CD4-positive, alpha-beta T cell treated with Interferon alpha-2 for 1 hour (primary cell): ENCODE measurements at regions not wholly inside any gene's neighbourhood (a gene's known extent, or its start where the extent isn't known, plus 50 kb on each side); places are given as distances from the start of the nearest gene placed in this dataset.
"Not testable (repeated sequence)": the region's sequence is repeated elsewhere in the genome, so short reads cannot be mapped to it uniquely, and the experiment has no call there.

Source experiments
- DNase-seq, 2 donors: peaks; one replicate each; pipeline ENCODE4 v3.0.0-alpha.2; 2020 to 2022

DNA sequence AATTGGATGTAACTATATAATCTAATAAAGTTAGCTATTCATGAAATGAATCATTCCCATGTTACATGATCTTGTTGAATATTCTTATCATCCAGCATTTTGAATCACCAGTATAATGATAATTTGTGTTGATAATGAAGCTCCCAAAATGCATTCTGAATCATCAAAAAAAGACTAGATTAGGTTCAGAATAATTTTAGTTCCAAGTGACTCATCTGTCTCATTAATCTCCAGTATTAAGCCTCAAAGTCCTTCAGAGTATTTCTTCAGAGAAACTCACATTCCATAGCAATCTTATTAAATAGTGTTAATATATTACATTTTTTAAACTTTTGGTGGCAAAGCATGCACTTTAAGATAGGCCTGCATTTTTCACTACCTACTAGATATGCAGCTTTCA is 207.5 kb downstream of the SLITRK5 start:
- no peak for DNase-seq

DNA sequence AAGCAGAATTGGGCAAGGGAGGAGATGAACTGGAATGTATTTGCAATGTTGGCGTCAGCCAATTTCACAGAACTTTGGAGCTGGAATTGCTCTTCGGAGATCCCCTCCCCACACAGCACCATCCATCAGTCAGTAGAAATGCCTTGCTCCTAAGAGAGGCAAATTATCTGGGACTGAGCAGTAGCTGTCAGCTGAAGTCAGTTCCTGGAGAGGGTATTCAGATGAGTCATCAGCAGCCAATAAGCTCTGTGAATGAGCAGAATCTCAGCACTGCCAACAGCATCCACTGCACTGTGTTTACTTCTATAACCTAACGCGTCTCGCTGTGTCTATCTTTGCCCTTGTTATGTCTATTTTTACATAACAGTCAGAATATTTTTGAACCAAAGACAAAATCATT is 213.7 kb downstream of the SLITRK5 start:
- DNase-seq: no peak

DNA sequence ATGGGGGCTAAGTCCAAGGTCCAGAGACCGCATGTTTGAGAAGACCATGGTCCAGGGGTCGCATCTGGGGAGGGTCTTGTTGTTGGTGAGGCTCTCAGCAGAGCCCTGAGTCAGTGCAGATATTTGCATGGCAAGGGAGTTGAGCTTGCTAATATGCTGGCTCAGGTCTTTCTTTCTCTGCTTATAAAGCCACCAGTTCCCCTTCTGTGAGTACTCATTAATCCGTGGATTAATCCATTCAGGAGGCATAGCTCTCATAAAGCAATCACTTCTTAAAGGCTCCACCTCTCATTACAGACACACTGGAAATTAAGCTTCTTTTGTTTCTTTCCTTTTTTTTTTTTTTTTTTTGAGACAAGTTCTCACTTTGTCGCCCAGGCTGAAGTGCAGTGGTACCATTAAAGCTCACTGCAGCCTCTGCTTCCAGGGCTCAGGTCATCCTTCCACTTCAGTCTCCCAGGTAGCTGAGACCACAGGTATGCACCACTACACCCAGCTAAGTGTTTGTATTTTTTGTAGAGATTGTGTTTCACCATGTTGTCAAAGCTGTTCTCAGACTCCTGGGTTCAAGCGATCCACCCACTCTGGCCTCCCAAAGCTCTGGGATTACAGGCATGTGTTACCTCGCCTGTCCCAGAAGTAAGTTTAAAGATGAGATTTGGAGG is 216.4 kb downstream of the SLITRK5 start:
- no peak for DNase-seq

DNA sequence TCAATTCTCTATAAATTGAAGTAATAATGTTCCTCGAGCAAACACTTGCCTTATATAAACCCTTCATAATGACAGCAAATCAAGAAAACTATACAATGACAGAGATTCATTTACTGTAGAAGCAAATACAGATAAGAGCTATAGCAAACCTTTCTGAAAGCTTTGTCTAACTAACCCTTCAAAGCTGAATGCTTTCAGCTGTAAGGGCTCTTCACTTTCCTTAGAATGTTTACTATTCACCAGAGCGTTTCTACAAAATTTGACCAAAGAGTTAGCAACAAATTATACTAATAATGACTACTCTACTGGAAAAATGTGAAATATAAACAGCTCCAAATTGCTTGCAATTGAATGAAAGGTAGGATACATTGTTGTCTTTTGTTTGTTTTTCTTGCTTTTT is 218.1 kb downstream of the SLITRK5 start:
- DNase-seq: no peak

DNA sequence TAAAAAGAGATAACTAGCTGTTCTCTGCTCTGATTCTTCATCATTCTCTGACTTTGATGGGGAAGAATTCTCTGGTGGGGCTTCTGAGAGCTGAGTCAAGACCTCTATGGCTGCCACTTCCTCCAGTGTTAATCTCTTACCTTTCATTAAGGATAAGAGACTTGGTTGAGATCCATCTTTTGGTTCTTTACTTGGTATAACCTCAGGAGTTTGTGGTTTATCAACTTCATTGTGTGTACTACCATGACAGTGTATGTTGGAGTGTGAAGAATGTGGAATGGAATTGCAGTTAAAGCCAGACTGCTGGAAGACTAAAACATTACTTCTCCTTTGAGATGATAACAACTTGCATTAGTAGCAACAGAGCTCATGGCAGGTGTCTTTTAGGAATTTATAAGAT is 222.0 kb downstream of the SLITRK5 start:
- DNase-seq: no peak

DNA sequence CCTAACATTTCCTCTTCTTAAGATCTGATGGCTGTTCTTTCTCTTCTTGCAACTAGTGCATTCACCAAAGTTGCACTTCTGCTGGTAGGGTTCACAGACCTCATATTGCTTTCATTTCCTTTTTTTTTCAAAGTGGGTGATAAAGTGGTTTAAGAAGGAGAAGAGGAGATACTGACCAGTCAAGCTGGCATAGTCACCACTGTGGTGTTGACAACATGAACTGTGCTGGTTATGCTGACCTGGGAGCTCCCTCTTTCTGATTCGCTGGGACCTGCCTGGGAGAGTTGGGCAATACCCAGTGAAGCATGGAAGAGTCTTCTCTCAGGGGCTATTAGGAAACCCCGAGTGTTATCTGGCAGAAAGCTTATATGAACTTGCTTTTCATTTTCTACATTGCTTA is 222.9 kb downstream of the SLITRK5 start:
- DNase-seq: no peak

DNA sequence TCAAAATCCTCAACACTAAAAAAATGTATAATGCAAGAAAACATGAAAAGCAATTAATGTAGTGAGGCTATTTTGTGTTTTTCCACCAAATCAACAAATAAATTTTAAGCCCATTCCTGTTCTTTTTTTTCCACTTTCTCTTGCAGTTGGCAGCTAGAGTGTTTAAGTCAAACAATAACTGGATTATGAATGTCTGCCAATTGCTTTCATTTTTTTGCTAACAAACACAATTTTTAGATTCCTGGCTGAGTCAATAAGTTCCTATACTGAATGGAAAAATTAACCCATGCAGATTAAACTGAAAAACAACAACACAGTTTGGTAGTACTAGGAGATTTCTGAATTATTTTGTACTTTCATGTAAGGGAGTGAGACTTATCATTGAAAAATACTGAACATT is 232.4 kb downstream of the SLITRK5 start:
- DNase-seq: no peak

DNA sequence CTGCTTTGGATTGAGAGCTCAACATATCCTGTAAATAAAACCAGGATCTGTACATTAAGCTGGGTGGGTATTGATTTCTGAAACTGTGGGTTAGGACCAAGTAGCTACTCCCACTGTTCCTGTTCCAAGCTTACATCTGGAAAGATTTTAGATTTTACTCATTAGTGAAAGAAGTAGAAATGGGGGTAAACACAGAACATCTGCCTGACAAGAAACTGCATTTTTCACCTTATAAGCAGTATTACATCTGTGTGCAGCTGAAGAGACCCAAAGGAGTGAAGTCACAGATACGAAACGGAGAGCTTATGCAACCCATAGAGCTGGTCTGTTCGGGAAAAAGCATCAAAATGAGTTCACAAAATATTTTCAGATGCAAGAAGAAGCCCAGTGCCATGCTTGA is 235.2 kb downstream of the SLITRK5 start:
- no peak for DNase-seq

DNA sequence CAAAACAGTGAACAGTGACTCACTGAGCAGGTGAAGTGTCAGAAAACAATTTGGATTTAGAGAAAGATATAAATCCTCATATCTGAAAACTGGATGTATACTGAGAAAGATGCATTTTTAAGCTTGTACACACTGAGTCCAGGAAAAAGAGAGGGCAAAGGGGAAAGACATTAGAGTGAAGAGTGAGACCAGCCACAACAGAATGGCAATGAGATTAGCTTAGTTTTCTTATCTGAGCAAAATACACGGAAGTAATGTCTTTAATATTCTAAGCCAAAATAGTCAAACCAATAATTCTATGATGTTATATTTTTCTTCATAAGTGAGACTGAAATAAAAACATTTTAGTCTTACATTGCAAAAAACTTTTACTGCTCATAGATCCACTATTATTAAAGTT is 236.0 kb downstream of the SLITRK5 start:
- DNase-seq: no peak

DNA sequence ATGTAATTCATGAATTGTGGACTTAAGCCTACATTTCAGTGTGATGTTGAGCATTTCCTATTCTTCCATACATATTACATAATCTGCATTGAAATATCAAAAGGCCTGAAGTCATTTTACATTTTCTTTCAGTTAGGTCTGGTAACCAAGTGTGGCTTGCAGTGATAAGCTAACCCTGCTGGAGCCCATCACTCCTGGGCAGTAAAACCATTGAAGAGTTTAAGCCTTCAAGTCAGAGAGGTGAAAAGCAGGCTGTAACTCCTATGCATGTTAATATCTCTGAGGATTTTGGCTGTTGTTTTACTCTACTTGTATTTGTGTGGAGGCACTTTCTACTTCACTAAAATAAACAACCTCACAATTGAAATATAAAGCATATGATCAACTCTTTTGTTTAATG is 248.8 kb downstream of the SLITRK5 start:
- DNase-seq: no peak

DNA sequence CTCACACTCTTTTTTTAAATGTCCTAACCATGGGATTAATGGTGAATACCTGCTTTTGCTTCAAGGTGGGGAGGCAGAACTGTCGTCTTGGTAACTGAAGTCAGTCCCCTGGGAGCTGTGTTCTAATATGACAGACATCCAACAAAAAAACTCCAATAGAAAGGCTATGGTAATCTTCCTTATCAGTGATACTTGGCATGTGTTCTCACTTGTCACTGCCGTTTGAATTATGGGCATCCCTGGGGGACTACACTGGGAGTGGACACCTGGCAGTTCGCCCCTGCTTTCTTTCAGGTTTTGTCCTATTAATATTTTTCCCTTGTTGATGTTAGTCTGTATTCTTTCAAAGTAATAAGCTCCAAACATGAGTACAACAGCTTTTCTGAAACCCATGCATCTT is 252.6 kb downstream of the SLITRK5 start:
- no peak for DNase-seq

DNA sequence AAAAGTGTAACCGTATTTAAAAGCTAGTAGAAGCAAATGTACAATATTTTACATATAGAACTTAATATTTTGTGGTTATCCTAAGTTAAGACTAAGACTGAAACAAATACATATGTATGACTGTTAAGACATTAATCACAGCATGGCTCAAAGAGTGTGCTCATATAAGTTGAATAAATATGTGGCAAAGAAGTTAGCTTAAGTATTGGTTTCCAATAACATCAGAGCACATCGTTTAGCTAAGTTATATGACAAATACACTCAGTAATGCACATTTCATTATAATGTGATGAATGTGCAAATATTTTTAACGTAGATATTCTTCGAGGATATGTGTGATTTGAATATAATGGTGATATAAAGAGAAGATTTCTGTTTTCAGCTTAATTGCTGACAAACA is 253.8 kb downstream of the SLITRK5 start:
- DNase-seq: no peak

DNA sequence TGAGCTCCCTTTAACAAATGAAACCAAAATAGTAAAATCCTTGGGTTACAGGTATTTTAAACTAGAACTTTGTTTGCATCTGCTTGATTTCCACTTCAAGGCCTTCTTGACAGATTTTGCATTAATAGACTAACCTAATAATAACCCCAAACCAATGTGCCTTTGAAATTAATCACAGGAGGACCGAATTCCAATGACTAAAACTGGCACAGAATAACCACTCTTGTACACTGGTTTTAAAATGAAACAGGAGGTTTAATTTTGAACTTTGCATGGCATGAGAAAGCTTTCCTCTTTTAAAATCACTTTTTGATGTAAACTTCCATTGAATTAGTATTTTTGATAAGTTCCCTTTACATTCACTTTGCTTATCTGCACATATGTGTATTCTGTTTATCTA is 269.6 kb downstream of the SLITRK5 start:
- no peak for DNase-seq

DNA sequence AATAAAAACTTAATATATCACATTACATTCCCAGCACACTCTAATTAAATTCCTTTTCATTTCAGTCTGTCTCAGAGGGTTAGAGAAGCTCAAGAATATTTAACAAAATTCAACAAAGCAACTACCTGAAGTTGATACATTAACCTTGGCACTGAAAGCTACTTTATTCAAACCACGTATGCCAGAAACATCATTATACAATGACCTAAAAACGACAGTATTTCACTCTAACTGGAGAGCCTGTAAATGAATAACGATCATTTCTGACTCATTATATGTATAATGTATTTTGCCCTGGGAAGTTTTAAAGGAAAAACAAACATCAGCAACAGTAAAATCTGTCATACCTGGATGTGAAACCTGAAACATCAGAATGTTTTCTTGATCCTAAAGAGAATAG is 270.1 kb downstream of the SLITRK5 start:
- DNase-seq: no peak

DNA sequence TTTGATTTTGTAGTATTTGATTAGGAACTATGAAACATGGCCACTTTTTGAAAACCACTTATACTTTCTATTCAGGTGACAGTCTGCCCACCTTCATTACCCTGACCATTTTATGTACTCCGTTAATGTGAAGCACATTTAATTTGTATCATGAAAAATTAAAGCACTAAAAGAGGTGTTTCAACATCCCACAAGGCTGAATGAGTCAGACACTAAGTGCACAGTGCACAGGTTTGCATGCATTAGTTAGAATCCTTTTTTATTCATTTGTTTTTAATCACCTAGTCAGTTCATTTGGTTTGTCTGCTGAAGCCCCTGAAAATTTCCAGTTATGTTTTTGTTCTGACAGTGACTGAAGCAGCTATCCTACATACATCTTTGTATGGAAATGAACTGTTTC is 271.0 kb downstream of the SLITRK5 start:
- no peak for DNase-seq

DNA sequence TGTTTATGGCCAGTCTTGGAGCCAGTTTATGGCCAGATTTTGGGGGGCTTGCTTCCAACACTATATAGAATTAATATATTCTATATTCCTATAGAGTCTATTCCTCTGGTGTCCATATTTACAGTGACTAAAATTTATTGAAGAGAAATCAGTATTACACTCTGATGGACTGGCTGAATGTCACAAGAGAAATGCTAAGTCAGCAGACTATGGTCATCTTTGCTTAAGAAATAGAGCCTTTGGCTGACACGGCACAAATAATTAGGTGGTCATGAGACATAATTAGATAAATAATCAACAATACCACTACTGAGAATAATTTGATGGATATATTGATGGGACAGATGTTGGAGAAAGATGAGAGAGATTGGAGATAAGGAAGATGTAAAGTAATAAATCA is 272.9 kb downstream of the SLITRK5 start:
- no peak for DNase-seq

DNA sequence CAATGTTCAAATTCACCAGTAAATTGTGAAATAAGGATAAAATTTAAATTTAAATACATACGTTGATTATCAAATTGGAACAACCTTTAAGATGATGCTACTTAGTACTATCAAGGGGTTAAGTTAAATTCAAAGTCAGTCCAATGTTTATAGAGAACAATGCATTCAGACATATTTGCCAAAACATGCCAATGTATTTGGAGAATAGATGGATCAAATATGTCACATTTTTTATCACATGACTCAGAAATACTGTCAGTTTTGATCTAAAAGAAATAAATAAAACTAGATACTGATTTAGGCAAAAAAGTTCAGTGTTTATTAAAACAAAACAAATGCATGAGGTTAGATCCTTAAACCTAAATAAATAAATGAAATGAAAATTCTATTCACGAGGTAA is 281.2 kb downstream of the SLITRK5 start:
- no peak for DNase-seq

DNA sequence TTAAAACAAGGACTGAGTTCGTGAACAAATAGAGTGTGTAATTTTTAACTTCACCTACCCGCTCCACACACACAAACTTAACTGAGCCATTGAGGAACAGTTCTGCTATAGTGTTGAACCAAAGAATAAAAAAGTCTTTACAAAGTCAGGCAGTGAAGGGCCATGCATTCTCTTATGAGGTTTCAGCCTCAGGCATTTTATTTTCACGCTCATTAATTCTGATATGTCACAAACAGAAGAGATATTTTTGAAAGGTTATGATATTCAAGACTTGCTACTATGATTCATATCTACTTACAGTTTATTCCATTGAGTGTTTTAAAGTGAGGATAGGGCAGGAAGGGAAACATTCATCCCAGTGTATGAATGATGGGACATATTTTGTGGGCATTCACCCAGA is 282.2 kb downstream of the SLITRK5 start:
- no peak for DNase-seq

DNA sequence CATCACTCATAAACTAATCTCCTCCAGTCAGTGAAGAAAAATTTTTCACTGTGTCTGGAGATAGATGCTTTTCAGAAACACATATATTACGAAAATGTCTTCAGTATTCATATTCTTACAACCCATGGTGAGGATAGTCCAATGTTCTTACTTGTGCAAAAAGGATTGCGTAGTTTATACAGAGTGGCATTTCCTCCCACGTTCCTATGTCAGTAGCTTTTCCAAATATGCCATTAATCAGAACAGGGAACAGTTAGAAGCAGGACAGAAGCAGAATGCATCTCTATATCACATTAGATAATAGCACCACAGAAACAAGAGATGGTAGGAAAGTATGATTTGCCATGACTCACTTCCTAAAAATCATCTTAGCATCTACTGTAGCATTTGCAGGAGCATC is 282.9 kb downstream of the SLITRK5 start:
- no peak for DNase-seq

DNA sequence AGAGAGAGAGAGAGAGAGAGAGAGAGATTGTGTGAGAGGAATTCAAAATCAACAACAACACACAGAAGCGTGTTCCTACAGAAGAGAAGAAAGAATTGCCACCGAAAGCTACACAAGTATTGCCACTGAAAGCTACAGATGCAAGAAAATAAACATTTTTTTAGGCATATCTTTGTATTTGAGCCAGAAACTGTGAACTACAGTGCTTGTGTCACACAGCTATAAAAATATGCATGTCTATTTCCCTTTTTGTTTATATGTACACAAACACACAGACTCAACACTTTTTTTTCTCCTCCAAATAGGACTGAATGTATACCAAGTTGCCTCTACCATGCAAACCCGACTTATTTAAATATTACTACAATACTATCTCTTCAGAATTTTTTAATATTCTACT is 290.4 kb downstream of the SLITRK5 start:
- no peak for DNase-seq

DNA sequence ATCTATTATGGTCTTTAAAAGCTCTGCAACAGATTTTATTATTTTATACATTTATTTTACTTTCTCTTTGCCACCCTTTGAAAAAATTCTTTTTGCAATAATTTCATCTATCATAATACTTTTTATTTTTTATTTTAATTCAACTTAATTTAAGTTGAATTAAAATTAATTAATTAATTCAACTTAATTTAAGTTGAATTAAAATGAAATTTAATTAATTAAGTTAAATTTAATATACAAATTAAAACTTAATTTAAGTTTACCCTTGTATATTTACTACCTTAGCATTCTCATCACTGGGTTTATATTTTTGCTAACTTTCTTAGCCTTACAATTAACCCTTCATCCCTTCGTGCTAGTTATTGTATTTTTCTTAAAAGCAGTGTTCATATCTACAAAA is 301.4 kb downstream of the SLITRK5 start:
- no peak for DNase-seq

DNA sequence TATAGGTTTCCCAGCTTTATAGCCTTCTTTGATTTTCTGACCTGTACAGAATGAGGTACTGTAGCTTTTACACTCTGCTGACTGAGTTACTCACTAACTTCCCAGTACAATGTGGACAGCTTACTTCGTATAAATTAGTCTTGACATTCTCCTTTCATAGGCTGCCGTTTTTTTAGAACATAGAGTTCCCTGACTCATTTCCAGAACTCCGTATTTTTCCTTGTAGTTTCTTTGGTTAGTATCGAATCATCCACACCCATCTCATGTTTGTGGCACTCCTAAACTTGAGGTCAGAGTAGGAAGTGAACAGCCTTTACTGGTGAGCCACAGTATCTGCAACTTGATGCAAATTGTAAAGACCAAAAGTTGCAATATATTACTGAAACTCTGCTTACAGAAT is 303.9 kb downstream of the SLITRK5 start:
- DNase-seq: no peak

DNA sequence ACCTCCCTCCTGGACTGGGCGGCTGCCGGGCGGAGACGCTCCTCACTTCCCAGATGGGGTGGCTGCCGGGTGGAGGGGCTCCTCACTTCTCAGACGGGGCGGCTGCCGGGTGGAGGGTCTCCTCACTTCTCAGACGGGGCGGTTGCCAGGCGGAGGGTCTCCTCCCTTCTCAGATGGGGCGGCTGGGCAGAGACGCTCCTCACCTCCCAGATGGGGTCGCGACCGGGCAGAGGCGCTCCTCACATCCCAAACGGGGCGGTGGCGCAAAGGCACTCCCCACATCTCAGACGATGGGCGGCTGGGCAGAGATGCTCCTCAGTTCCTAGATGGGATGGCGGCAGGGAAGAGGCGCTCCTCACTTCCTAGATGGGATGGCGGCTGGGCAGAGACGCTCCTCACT is 305.5 kb downstream of the SLITRK5 start:
- DNase-seq: not testable (repeated sequence)

DNA sequence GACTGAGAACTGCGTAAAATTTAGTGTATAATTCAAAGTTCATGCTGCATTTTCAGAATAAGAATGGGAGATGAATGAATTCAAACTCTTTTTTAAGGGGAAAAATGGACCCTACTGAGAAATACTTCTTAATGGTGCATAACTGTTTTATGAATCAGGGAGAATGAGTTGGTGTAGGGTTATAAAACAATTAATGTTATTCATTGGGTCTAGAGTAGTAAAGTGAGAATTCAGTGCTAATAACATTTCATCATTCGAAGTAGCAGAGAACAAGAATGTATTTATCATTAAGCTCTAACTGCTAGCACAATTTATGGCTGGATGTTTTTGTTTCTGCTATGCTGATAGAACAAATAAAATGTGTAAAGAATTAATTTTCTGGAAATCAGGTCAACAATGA is 310.2 kb downstream of the SLITRK5 start:
- DNase-seq: no peak

DNA sequence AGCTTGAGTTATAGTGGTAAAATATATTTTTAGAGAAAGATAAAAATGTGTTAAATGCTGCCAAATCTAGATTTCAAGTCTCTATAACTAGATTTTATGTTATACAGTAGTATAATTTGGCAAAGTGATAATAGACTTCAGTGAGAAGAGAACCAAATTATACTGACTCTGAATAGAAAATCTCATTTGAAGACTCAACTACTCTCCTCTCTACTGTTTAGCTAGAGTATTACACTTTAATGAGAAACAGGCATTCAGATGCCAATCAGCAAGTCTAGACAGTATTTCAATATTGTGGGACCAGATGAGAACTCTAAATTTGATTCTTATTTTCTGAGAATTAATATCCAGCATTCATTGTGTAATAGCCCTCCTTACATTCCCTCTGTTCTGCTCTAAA is 311.2 kb downstream of the SLITRK5 start:
- DNase-seq: no peak
